Osteoblast (primary cell): ENCODE measurements at regions not wholly inside any gene's neighbourhood (a gene's known extent, or its start where the extent isn't known, plus 50 kb on each side); places are given as distances from the start of the nearest gene placed in this dataset.
"Not testable (repeated sequence)": the region's sequence is repeated elsewhere in the genome, so short reads cannot be mapped to it uniquely, and the experiment has no call there.

ENCODE experiments used
- DNase-seq: peaks from one replicate; pipeline ENCODE4 v3.0.0; 2011; ENCODE audit warnings: low spot score, mixed read lengths; ENCODE audit not compliant: insufficient read length; ENCODE audit errors: missing footprints
- H2AFZ ChIP-seq: 2 replicates; pipeline ENCODE4 v1.6.0; 2011; ENCODE audit warnings: mild to moderate bottlenecking, low read length
- H3K27ac ChIP-seq: 2 replicates; pipeline ENCODE4 v1.5.1; 2011; ENCODE audit warnings: mild to moderate bottlenecking, low read depth, low read length, moderate library complexity
- H3K27me3 ChIP-seq: 2 replicates; pipeline ENCODE4 v1.6.0; 2012; ENCODE audit warnings: mild to moderate bottlenecking, control low read depth, inconsistent platforms, low read length, moderate library complexity; ENCODE audit not compliant: insufficient read depth
- H3K36me3 ChIP-seq: 2 replicates; pipeline ENCODE4 v1.5.1; 2011; ENCODE audit warnings: mild to moderate bottlenecking, low read length, control low read depth, moderate library complexity; ENCODE audit not compliant: insufficient read depth
- H3K4me1 ChIP-seq: 2 replicates; pipeline ENCODE4 v1.5.1; 2011; ENCODE audit warnings: mild to moderate bottlenecking, low read length, control low read depth, moderate library complexity; ENCODE audit not compliant: insufficient read depth
- H3K4me2 ChIP-seq: 2 replicates; pipeline ENCODE4 v1.6.0; 2011; ENCODE audit warnings: mild to moderate bottlenecking, low read length; ENCODE audit not compliant: insufficient read depth
- H3K4me3 ChIP-seq: fragments of 200-600 bp; sonication (generic); 3 replicates; pipeline ENCODE4 v1.5.1; 2012; ENCODE audit warnings: mild to moderate bottlenecking, low read length, inconsistent platforms; ENCODE audit not compliant: insufficient read depth
- H3K79me2 ChIP-seq: 2 replicates; pipeline ENCODE4 v1.6.0; 2012; ENCODE audit warnings: mild to moderate bottlenecking, low read length, control low read depth, inconsistent platforms; ENCODE audit not compliant: insufficient read depth
- H3K9me3 ChIP-seq: 2 replicates; pipeline ENCODE4 v1.5.1; 2011; ENCODE audit warnings: low read depth, low read length, control low read depth
- H4K20me1 ChIP-seq: 2 replicates; pipeline ENCODE4 v1.6.0; 2012; ENCODE audit warnings: mild to moderate bottlenecking, low read length, control low read depth; ENCODE audit not compliant: insufficient read depth
- CTCF ChIP-seq: IDR thresholded peaks from 2 replicates; pipeline ENCODE4 v1.5.1; 2011; ENCODE audit warnings: mild to moderate bottlenecking, low read depth, low read length, moderate library complexity; ENCODE audit errors: extremely low read depth

GRCh38 chr1:68723791-68724190 lies 226.9 kb upstream of the DEPDC1 start:
- H3K79me2 ChIP-seq, result no peaks in the 10 kb centered on the region
- DNase-seq, result no peak
- no peak overlapping the region for H3K27ac ChIP-seq
- H3K36me3 ChIP-seq, result no peaks in the 10 kb centered on the region
- no peak overlapping the region for H3K4me2 ChIP-seq
- no peaks in the 10 kb centered on the region for H3K27me3 ChIP-seq
- H3K4me3 ChIP-seq, result no peak overlapping the region
- H3K4me1 ChIP-seq, result no peaks in the 10 kb centered on the region
- H3K9me3 ChIP-seq, result no peaks in the 10 kb centered on the region
- H2AFZ ChIP-seq, result no peak overlapping the region
- TF ChIP-seq CTCF, result no peak
- H4K20me1 ChIP-seq, result no peaks in the 10 kb centered on the region

- Histone ChIP-seq H3K27me3 (no peaks in the 10 kb centered on the region), H3K36me3 (no peaks in the 10 kb centered on the region), H3K9me3 (no peaks in the 10 kb centered on the region), H2AFZ (no peak overlapping the region), H3K79me2 (no peaks in the 10 kb centered on the region), H3K4me1 (no peaks in the 10 kb centered on the region), H3K4me2 (no peak overlapping the region), H4K20me1 (no peaks in the 10 kb centered on the region), H3K4me3 (no peak overlapping the region), H3K27ac (no peak overlapping the region)
- DNase-seq, result no peak
- TF ChIP-seq CTCF, result no peak
These were observed 228.3 kb upstream of the DEPDC1 start for GRCh38 chr1:68725001-68725752.

- H3K36me3 ChIP-seq, H3K9me3 ChIP-seq: not testable (repeated sequence)
These were observed 242.6 kb upstream of the DEPDC1 start for GRCh38 chr1:68739486-68739885.

GRCh38 chr1:68745011-68745410 lies 248.1 kb upstream of the DEPDC1 start:
- Histone ChIP-seq H3K4me1 (no peaks in the 10 kb centered on the region), H2AFZ (no peak overlapping the region), H3K79me2 (no peaks in the 10 kb centered on the region), H3K9me3 (peaks cover 2% of the 10 kb centered on the region), H3K4me3 (no peak overlapping the region), H3K27ac (no peak overlapping the region), H4K20me1 (no peaks in the 10 kb centered on the region), H3K36me3 (no peaks in the 10 kb centered on the region), H3K4me2 (no peak overlapping the region), H3K27me3 (no peaks in the 10 kb centered on the region)
- DNase-seq, result no peak
- no peak for TF ChIP-seq CTCF

More at GRCh38 chr1:68739486-68739885, 242.6 kb upstream of the DEPDC1 start:
- not testable (repeated sequence) for H4K20me1 ChIP-seq, H2AFZ ChIP-seq, H3K27ac ChIP-seq, H3K4me1 ChIP-seq, H3K4me2 ChIP-seq, DNase-seq, H3K79me2 ChIP-seq, H3K4me3 ChIP-seq, H3K27me3 ChIP-seq
